K562 (cell line): ENCODE measurements at regions not wholly inside any gene's neighbourhood (a gene's known extent, or its start where the extent isn't known, plus 50 kb on each side); places are given as distances from the start of the nearest gene placed in this dataset.

Source experiments
- ATAC-seq: fragments of 200-7000 bp; cut with Tn5 transposase; 3 replicates; pipeline ENCODE4 v1.9.1; 2020; ENCODE audit warnings: moderate library complexity
- BruUV-seq: library from RNA; stranded (reverse); fragments of 400-500 nt; replicated peaks from 2 replicates; lab custom pipeline; 2021; lab: Mats Ljungman, UMichigan
- CTCF ChIA-PET: fragments of 300-600 bp; formaldehyde crosslinking; extraction: SDS; loops from one replicate; lab custom pipeline; 2021; ENCODE audit warnings: low intra/inter-chr PET ratio; lab: Yijun Ruan, JAX
- POLR2A ChIA-PET: fragments of 300-600, 350-650 bp; sonication (Branson Sonifier 250); formaldehyde crosslinking; extraction: SDS; loops from one replicate; lab custom pipeline; 2021; ENCODE audit warnings: antibody characterized with exemption, inconsistent platforms; lab: Yijun Ruan, JAX
- DNase-seq, 4 experiments: peaks; one replicate each; pipeline versions ENCODE4 v3.0.0 to v3.0.0-alpha.2; 2011 to 2018; ENCODE audit warnings: low spot score in 3 of 4, mixed read lengths in 3 of 4; ENCODE audit errors: extremely low read depth in 1 of 4
- FAIRE-seq: peaks from 2 replicates; lab custom pipeline; 2011; peaks lifted over from hg19 to GRCh38; lab: Jason Lieb, UNC
- H2AFZ ChIP-seq: 2 replicates; pipeline ENCODE4 v1.6.0; 2011; ENCODE audit warnings: low read depth, low read length, control low read depth, inconsistent platforms
- H3K27ac ChIP-seq: fragments of 200-600 bp; 3 replicates; pipeline ENCODE4 v1.8.0; 2011; ENCODE audit warnings: low read depth, mild to moderate bottlenecking, control low read depth, inconsistent platforms, low read length, moderate library complexity, mixed read lengths; ENCODE audit errors: extremely low read depth
- H3K27me3 ChIP-seq, 2 experiments: fragments of 300-600 bp in 1 of 2; 2 replicates in 1 of 2; 3 replicates in 1 of 2; pipeline versions ENCODE4 v1.6.0 to v1.8.0; 2011; ENCODE audit warnings: inconsistent platforms in 2 of 2, low read length in 2 of 2, mild to moderate bottlenecking in 1 of 2, mixed read lengths in 1 of 2, moderate library complexity in 1 of 2; ENCODE audit not compliant: control insufficient read depth in 2 of 2, insufficient read depth in 2 of 2
- H3K36me3 ChIP-seq: fragments of 300-600 bp; 3 replicates; pipeline ENCODE4 v1.8.0; 2011; ENCODE audit warnings: mild to moderate bottlenecking, low read length, inconsistent platforms; ENCODE audit not compliant: control insufficient read depth, insufficient read depth
- H3K4me1 ChIP-seq, 2 experiments: fragments of 200-600 bp in 1 of 2; replicated peaks in 1 of 2; 2 replicates in 1 of 2; 3 replicates in 1 of 2; pipeline versions ENCODE4 v1.5.1 to v1.8.0; 2011; ENCODE audit warnings: inconsistent platforms in 2 of 2, low read length in 2 of 2, mild to moderate bottlenecking in 1 of 2, mixed read lengths in 1 of 2, moderate library complexity in 1 of 2; ENCODE audit not compliant: control insufficient read depth in 2 of 2, insufficient read depth in 2 of 2
- H3K4me2 ChIP-seq: 2 replicates; pipeline ENCODE4 v1.6.1; 2011; ENCODE audit warnings: low read length, control low read depth, inconsistent platforms, mixed read lengths; ENCODE audit not compliant: insufficient read depth
- H3K4me3 ChIP-seq: fragments of 200-600 bp; sonication (generic), shearing (Covaris generic); 2 replicates; pipeline ENCODE4 v1.5.1; 2016; ENCODE audit warnings: control low read depth, inconsistent platforms
- H3K79me2 ChIP-seq: fragments of 200-600 bp; 3 replicates; pipeline ENCODE4 v1.8.0; 2011; ENCODE audit warnings: low read length, inconsistent platforms; ENCODE audit not compliant: control insufficient read depth, insufficient read depth
- H3K9ac ChIP-seq, 2 experiments: 2 replicates each; pipeline versions ENCODE4 v1.6.0 to v1.6.1; 2011; ENCODE audit warnings: low read depth in 2 of 2, low read length in 2 of 2, control low read depth in 1 of 2, inconsistent platforms in 1 of 2, mild to moderate bottlenecking in 1 of 2, mixed read lengths in 1 of 2; ENCODE audit not compliant: insufficient read depth in 1 of 2
- H3K9me1 ChIP-seq: one replicate; pipeline ENCODE4 v1.6.0; 2011; ENCODE audit warnings: inconsistent platforms, mild to moderate bottlenecking, low read length, moderate library complexity; ENCODE audit not compliant: control insufficient read depth, insufficient read depth
- H3K9me3 ChIP-seq: replicated peaks from 2 replicates; pipeline ENCODE4 v1.5.1; 2011; ENCODE audit warnings: low read depth, low read length, inconsistent platforms; ENCODE audit not compliant: control insufficient read depth, insufficient read depth
- H4K20me1 ChIP-seq: replicated peaks from 2 replicates; pipeline ENCODE4 v1.6.1; 2011; ENCODE audit warnings: low read length, inconsistent platforms, mixed read lengths; ENCODE audit not compliant: control insufficient read depth, insufficient read depth
- ARHGAP35 ChIP-seq: fragments of 450-650 bp; IDR thresholded peaks from 2 replicates; pipeline ENCODE4 v1.6.1; 2018; ENCODE audit not compliant: partially characterized antibody
- CBFB ChIP-seq: sonication (generic); formaldehyde crosslinking; IDR thresholded peaks from 2 replicates; pipeline ENCODE4 v1.4.0; 2020; ENCODE audit warnings: mild to moderate bottlenecking, missing genetic modification reagents
- CREB5 ChIP-seq: fragments of 250-450 bp; sonication (Bioruptor Pico); IDR thresholded peaks from 2 replicates; pipeline ENCODE4 v1.5.0; 2020; ENCODE audit warnings: mild to moderate bottlenecking
- HDAC8 ChIP-seq: fragments of 450-650 bp; IDR thresholded peaks from 2 replicates; pipeline ENCODE4 v1.6.1; 2016; ENCODE audit warnings: mild to moderate bottlenecking, missing genetic modification characterization, moderate library complexity, missing compliant biosample characterization
- HMG20B ChIP-seq: fragments of 250-450 bp; sonication (Bioruptor Pico); IDR thresholded peaks from 2 replicates; pipeline ENCODE4 v1.5.0; 2021; ENCODE audit warnings: mild to moderate bottlenecking
- KAT8 ChIP-seq: fragments of 450-650 bp; IDR thresholded peaks from 2 replicates; pipeline ENCODE4 v1.6.1; 2016; ENCODE audit warnings: low read depth, mild to moderate bottlenecking
- KLF13 ChIP-seq: fragments of 450-650 bp; IDR thresholded peaks from 2 replicates; pipeline ENCODE4 v1.6.1; 2016; ENCODE audit warnings: missing genetic modification characterization, low read depth, mild to moderate bottlenecking, missing compliant biosample characterization, moderate library complexity, borderline replicate concordance
- NFRKB ChIP-seq: fragments of 450-650 bp; IDR thresholded peaks from 2 replicates; pipeline ENCODE4 v1.6.1; 2016; ENCODE audit warnings: low read depth
- PATZ1 ChIP-seq: fragments of 250-450 bp; sonication (Bioruptor Pico); IDR thresholded peaks from 2 replicates; pipeline ENCODE4 v1.5.0; 2020; ENCODE audit warnings: mild to moderate bottlenecking, borderline replicate concordance
- PCBP1 ChIP-seq: fragments of 200-400 bp; formaldehyde crosslinking; IDR thresholded peaks from 2 replicates; pipeline ENCODE4 v1.6.1; 2018; ENCODE audit warnings: mild to moderate bottlenecking, low read depth, low read length; ENCODE audit not compliant: poor library complexity, severe bottlenecking
- PHF8 ChIP-seq: fragments of 200-600 bp; sonication (generic); IDR thresholded peaks from 2 replicates; pipeline ENCODE4 v1.6.1; 2012; ENCODE audit warnings: mixed run types, mild to moderate bottlenecking, inconsistent platforms, low read length, moderate library complexity, borderline replicate concordance
- SOX6 ChIP-seq: fragments of 450-650 bp; IDR thresholded peaks from 2 replicates; pipeline ENCODE4 v1.6.1; 2014; ENCODE audit warnings: mild to moderate bottlenecking
- SREBF1 ChIP-seq: fragments of 150-350 bp; IDR thresholded peaks from 2 replicates; pipeline ENCODE4 v1.6.1; 2014; ENCODE audit warnings: antibody characterized with exemption, low read depth, low read length, borderline replicate concordance
- TAL1 ChIP-seq: fragments of 450-650 bp; IDR thresholded peaks from 2 replicates; pipeline ENCODE4 v1.6.1; 2016; ENCODE audit warnings: mild to moderate bottlenecking
- TCF15 ChIP-seq: fragments of 250-450 bp; sonication (Bioruptor Pico); IDR thresholded peaks from 2 replicates; pipeline ENCODE4 v1.8.0; 2022; ENCODE audit warnings: moderate library complexity, mild to moderate bottlenecking, inconsistent platforms
- TCF7 ChIP-seq: sonication (generic); IDR thresholded peaks from 2 replicates; pipeline ENCODE4 v1.6.1; 2016; ENCODE audit warnings: antibody characterized with exemption, borderline replicate concordance
- THRAP3 ChIP-seq: fragments of 450-650 bp; IDR thresholded peaks from 2 replicates; pipeline ENCODE4 v1.6.1; 2016; ENCODE audit warnings: mild to moderate bottlenecking, inconsistent platforms, borderline replicate concordance
- ZNF121 ChIP-seq: sonication (generic); formaldehyde crosslinking; conservative IDR thresholded peaks from 2 replicates; pipeline ENCODE4 v1.8.0; 2022; ENCODE audit warnings: missing genetic modification reagents
- ZNF146 ChIP-seq: IDR thresholded peaks from one replicate; pipeline ENCODE4 v1.6.1; 2018; ENCODE audit warnings: missing compliant biosample characterization; ENCODE audit not compliant: unreplicated experiment
- ZNF316 ChIP-seq: fragments of 450-650 bp; IDR thresholded peaks from 2 replicates; pipeline ENCODE4 v1.6.1; 2016
- ZNF584 ChIP-seq: fragments of 200-800 bp; sonication (Bioruptor generic); IDR thresholded peaks from 2 replicates; pipeline ENCODE4 v1.6.1; 2016; ENCODE audit warnings: low read depth, mild to moderate bottlenecking, missing genetic modification characterization, missing compliant biosample characterization
- WGBS: fragments of 100-300 bp; shearing (Covaris generic); methylation state at CpG from one replicate; pipeline ENCODE4 v1.1.6; 2016; ENCODE audit warnings: low coverage, mixed read lengths; ENCODE audit not compliant: insufficient coverage; ENCODE audit errors: missing lambda C conversion rate; 5-methylcytosine and 5-hydroxymethylcytosine counted together
- in situ Hi-C: fragments of 300-500 bp; cut with MboI; formaldehyde crosslinking; loops from 4 replicates; pipeline ENCODE4 v1.15.0; 2018; ENCODE audit warnings: inconsistent platforms, mixed read lengths
- intact Hi-C: fragments of 100-400 bp; cut with micrococcal nuclease; formaldehyde crosslinking; loops from 2 replicates; pipeline ENCODE4 v1.14.2; 2022

- in situ Hi-C loops: no loop called here
- no TSS peak for BruUV-seq
- peak overlapping the region; percentile 16; the same call in 1 of the 2 replicates for H2AFZ ChIP-seq
- H3K27ac ChIP-seq: peak overlapping the region; percentile 65; the same call in 2 of the 3 replicates
- POLR2A ChIA-PET: interaction anchor here (0.6 to 1.6 kb wide), 7 partner anchors 10 to 286 kb away, joined by 3 to 10 read pairs (median 4); no protein-coding TSS in a partner anchor
- H3K9ac ChIP-seq: peak overlapping the region in 1 of 2 experiments; percentile 39; a peak in 1 of 4 replicates
- H3K36me3 ChIP-seq: no peaks in the 10 kb centered on the region
- ATAC-seq: peak; percentile 77
- peak overlapping the region; percentile 30; the same call in 1 of the 2 replicates for H3K4me2 ChIP-seq
- H3K9me1 ChIP-seq: no peaks in the 10 kb centered on the region
- CTCF ChIA-PET: interaction anchor here (0.6 to 1.5 kb wide), 2 partner anchors 171 to 271 kb away, joined by 3 to 9 read pairs; no protein-coding TSS in a partner anchor
- no peaks in the 10 kb centered on the region for H3K79me2 ChIP-seq
- peak; percentile 83 for FAIRE-seq
- H4K20me1 ChIP-seq: no peaks in the 10 kb centered on the region
- WGBS: 18% methylated on average over 1 of the region's 1 CpG
- H3K4me1 ChIP-seq: peaks cover 0 to 21% of the 10 kb centered on the region in 2 experiments; a peak in 4 of 5 replicates
- intact Hi-C loops: no loop called here
- no peak overlapping the region for H3K4me3 ChIP-seq
- peaks cover 10% of the 10 kb centered on the region for H3K9me3 ChIP-seq
- no peaks in the 10 kb centered on the region for H3K27me3 ChIP-seq
- peak in 1 of 4 experiments; percentile 55 for DNase-seq
- no peak for TF ChIP-seq PHF8
- TF ChIP-seq ARHGAP35: no peak
- TF ChIP-seq TCF7: no peak
- peak; percentile 30; the same call in 1 of the 2 replicates for TF ChIP-seq TAL1
- TF ChIP-seq KLF13: no peak
- no peak for TF ChIP-seq SOX6
- TF ChIP-seq CREB5: no peak
- TF ChIP-seq HMG20B: no peak
- TF ChIP-seq SREBF1: no peak
- TF ChIP-seq TCF15 (CRISPR knock-in tag): no peak
- 0 out of 2 replicates have a peak, but pooled peaks have one; percentile 39 for TF ChIP-seq ZNF584 (CRISPR knock-in tag)
- TF ChIP-seq CBFB: no peak
- TF ChIP-seq HDAC8: no peak
- TF ChIP-seq THRAP3: no peak
- TF ChIP-seq ZNF316: peak; percentile 99
- TF ChIP-seq ZNF146 (CRISPR knock-in tag): no peak
- TF ChIP-seq KAT8: no peak
- TF ChIP-seq ZNF121 (CRISPR knock-in tag): no peak
- peak; percentile 81; the same call in 1 of the 2 replicates for TF ChIP-seq NFRKB
- no peak for TF ChIP-seq PCBP1
- no peak for TF ChIP-seq PATZ1 (CRISPR knock-in tag)
Measured at GRCh38 chr2:171244466-171244969, 83.8 kb upstream of the TLK1 start.
